GM12873 (cell line): ENCODE measurements at regions not wholly inside any gene's neighbourhood (a gene's known extent, or its start where the extent isn't known, plus 50 kb on each side); places are given as distances from the start of the nearest gene placed in this dataset.
A peak's percentile ranks its signal among the peaks of the same experiment; 100 is the strongest.

Experiments
- TF ChIP-seq, protein P1 (sequence below): IDR thresholded peaks from 2 replicates; pipeline ENCODE4 v1.5.1; 2012; ENCODE audit warnings: low read depth, mild to moderate bottlenecking, moderate library complexity, low read length, control low read depth; ENCODE audit not compliant: insufficient read depth; ENCODE audit errors: missing control alignments

DNA sequence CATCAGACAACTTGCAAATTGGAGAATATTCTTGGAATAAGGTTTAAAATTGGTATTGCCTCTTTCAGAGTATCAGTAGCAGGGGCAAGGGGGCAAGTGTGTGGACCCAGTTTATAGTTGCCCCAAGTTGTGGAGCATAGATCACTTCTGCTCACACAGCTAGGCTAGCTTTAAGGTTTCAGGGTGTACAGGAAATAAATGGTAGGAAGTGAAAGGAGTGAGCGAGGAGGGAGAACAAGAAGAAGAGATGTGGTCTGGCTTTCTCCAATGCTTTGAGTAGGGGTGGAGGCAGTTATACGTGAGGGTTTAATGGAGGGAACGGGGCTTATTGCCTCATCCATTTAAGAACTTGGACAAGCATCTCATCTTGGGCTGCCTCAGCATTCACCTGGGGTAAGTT is 290.0 kb upstream of the CFAP20DC start:
- TF ChIP-seq, protein P1, sequence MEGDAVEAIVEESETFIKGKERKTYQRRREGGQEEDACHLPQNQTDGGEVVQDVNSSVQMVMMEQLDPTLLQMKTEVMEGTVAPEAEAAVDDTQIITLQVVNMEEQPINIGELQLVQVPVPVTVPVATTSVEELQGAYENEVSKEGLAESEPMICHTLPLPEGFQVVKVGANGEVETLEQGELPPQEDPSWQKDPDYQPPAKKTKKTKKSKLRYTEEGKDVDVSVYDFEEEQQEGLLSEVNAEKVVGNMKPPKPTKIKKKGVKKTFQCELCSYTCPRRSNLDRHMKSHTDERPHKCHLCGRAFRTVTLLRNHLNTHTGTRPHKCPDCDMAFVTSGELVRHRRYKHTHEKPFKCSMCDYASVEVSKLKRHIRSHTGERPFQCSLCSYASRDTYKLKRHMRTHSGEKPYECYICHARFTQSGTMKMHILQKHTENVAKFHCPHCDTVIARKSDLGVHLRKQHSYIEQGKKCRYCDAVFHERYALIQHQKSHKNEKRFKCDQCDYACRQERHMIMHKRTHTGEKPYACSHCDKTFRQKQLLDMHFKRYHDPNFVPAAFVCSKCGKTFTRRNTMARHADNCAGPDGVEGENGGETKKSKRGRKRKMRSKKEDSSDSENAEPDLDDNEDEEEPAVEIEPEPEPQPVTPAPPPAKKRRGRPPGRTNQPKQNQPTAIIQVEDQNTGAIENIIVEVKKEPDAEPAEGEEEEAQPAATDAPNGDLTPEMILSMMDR: no peak

DNA sequence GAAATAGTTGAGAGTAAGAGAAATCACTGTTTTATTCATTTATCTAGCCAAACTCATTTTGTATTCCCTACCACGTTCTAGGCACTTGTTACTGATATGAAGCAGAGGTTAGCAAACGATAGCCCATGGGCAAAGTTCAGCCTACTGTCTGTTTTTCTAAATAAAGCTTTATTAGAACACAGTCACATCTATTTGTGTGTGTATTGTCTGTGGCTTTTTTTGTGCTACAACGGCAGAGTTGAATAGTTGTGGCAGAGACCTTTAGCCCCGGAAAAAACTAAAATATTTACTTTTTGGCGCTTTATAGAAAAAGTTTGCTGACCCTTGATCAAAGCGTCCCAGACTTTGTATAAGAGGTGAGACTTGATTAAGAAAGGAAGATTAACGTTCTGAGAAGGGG is 289.1 kb upstream of the CFAP20DC start:
- TF ChIP-seq, protein P1: no peak

DNA sequence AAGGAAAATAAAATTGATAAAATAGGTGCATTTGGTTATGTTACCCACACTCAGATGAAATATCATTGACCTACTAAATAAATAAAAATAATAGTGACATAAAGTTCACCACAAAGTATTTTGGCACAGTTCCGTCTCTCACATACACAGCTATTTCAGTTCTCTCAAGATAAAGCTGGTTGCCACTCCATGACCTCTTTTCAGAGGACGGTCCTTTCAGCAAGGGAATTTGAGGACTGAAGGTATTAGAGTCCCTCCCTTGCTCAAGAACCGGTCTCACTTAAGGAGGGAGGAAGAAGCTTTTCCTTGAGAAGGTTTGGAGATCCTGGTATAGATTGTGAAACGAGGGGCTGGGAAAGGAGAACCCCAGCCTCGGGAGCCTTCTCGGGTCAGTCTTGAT is 285.5 kb upstream of the CFAP20DC start:
- TF ChIP-seq, protein P1: no peak

DNA sequence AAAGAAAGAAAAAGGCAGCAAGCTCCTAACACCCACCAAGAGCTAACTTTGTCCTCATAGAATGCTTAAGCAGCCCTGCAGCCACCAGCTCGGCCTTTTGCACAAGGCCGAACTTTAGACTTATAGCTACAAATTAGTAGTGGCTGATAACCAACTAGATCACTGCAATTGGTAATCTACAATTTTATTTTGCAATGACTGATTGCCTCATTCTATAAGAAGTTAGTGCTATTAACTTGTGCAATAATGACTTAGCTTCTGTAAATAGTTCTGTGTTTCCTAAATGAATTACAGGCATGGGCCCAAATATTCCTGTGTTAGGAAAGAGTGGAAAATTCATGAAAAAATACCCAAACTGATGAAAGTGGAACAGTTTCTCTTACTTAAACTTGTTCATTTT is 284.8 kb upstream of the CFAP20DC start:
- TF ChIP-seq, protein P1: no peak

DNA sequence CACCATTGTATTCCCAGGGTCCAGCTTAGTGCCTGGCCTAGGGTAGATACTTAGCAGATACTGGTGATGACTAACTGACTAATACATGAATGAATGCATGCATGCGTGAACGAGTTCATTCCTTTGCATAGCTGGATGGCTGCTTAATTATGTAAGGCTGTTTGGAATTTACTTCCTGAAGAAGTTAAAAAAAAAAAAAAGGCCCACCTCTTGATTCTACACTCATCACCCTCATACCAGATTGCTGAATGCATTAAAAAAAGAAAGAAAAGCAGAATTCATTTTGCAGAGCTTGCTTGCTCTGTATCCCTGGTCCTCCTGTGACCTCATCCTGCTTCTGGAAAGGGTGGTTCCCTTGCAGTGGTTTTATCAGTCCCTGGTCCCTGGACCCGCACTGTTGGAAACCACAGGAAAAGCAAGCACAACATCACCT is 277.6 kb upstream of the CFAP20DC start:
- TF ChIP-seq, protein P1: no peak

DNA sequence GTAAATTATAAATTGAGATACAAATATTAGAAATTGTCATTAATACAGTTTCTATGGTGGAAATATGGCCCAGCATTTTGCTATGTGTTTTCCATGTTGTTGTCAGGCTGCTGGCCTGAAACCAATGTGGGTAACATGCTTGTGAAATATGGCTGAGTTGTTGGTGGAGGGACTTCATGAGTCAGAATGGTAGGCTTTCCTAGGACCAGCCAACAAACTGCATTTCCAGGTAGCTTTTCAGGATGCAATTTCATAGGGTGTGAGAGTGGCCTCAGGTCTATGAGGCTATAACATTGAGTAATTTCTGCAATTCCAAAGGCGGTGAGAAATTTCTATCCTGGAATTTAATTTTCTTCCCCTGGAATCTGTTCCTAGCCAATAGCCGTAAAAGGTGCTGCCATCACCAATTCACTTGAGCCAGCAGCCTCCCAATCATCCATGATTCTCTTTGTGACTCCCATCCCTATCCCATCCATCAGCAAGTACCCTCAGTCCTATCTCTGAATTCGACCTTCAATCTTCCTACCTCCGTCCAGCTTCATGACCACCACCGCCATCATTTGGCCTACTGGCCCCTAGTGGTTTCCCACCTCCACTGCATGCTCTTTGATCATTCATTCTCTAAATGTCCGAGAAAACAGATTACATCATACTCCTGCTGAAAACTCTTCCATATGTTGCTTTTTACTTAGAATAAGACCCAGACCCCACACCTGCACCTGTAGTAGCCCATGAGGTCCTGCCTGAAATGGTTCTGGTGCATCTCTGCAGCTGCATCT is 276.6 kb upstream of the CFAP20DC start:
- TF ChIP-seq, protein P1: peak; percentile 54

DNA sequence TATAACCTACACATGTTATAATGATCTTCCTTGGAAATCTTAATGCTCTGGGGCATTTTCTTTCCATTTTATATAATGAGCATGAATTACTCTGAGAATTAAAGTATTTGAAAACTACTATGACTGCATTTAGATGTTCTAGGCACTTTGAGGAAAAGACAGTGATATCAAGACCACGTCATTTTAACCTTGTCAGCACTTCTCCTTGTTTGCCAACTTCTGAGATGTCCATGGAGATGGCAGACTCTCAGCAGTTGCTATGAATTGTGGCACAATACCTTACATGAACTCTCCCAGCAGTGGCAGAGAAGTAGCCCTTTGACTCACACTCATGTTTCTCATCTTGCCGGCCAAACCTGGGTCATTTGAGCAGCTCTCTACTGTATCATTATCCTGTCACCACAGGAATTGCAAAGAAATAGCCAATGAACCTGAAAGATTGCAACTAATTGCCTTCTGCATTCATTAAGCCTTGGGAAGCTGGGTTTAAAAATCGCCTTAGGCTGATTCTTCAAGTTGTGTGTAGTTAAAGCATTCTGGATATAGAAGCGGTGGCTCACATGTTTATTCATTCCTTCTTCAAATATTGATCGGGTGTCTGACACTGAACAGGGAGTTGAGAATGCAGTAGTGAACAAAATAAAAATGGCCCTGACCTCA is 272.2 kb upstream of the CFAP20DC start:
- TF ChIP-seq, protein P1: no peak
